ENCODE measurements at regions not wholly inside any gene's neighbourhood (a gene's known extent, or its start where the extent isn't known, plus 50 kb on each side); places are given as distances from the start of the nearest gene placed in this dataset.
A peak's percentile ranks its signal among the peaks of the same experiment; 100 is the strongest.

GRCh38 chr1:212212906-212213305 lies 72.3 kb upstream of the PPP2R5A start:
- Histone ChIP-seq H3K9me3 (ENCODE audit: low read depth, low read length) (no peaks in the 10 kb centered on the region), H3K4me3 (no peak overlapping the region), H3K9ac (ENCODE audit: insufficient read length) (no peak overlapping the region), H3K36me3 (ENCODE audit: insufficient read depth, low read length) (no peaks in the 10 kb centered on the region), H3K27ac (no peak overlapping the region)
- DNase-seq (ENCODE audit: low read depth, low spot score), result no peak
- TF ChIP-seq POLR2AphosphoS5 (IDR thresholded peaks at IDR 0.05; ENCODE audit: borderline replicate concordance, low read depth, low read length) (no peak), EZH2 (IDR thresholded peaks at IDR 0.05) (no peak), FOXP2 (optimal IDR thresholded peaks at IDR 0.05; ENCODE audit: control extremely low read depth, extremely low read length, insufficient read depth) (no peak)

GRCh38 chr1:212213784-212214183 lies 71.4 kb upstream of the PPP2R5A start:
- no peak for TF ChIP-seq EZH2 (IDR thresholded peaks at IDR 0.05)
- TF ChIP-seq FOXP2 (optimal IDR thresholded peaks at IDR 0.05; ENCODE audit: control extremely low read depth, extremely low read length, insufficient read depth), result no peak
- TF ChIP-seq POLR2AphosphoS5 (IDR thresholded peaks at IDR 0.05; ENCODE audit: borderline replicate concordance, low read depth, low read length), result no peak
- H3K9ac ChIP-seq (ENCODE audit: insufficient read length), result no peak overlapping the region
- no peak for DNase-seq (ENCODE audit: low read depth, low spot score)
- no peak overlapping the region for H3K27ac ChIP-seq
- H3K4me3 ChIP-seq, result no peak overlapping the region
- H3K9me3 ChIP-seq (ENCODE audit: low read depth, low read length), result no peaks in the 10 kb centered on the region
- no peaks in the 10 kb centered on the region for H3K36me3 ChIP-seq (ENCODE audit: insufficient read depth, low read length)

- Histone ChIP-seq H3K9me3 (ENCODE audit: low read depth, low read length) (no peaks in the 10 kb centered on the region), H3K27ac (no peak overlapping the region), H3K36me3 (ENCODE audit: insufficient read depth, low read length) (no peaks in the 10 kb centered on the region), H3K4me3 (no peak overlapping the region), H3K9ac (ENCODE audit: insufficient read length) (no peak overlapping the region)
- DNase-seq (ENCODE audit: low read depth, low spot score), result no peak
- TF ChIP-seq EZH2 (IDR thresholded peaks at IDR 0.05), result no peak
Observed at GRCh38 chr1:212214325-212214724, 70.9 kb upstream of the PPP2R5A start.

DNA sequence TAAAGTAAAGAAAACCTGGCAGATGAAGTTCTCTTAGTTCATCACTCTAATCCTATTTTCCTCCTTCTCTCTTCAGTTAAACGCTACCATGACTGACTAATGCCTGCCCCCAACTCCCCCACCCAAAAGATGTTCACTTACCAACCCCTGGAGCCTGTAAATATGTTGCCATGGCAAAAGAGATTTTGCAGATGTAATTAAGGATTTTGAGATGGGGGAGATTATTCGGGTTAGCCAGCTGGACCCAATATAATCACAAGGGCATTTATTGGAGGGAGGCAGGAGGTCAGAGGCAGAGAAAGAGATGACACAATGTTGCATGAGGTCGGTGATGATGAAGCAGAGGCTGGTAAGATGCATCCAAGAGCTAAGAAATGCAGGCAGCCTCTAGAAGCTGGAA lies 69.3 kb upstream of the PPP2R5A start:
- Histone ChIP-seq H3K9ac (ENCODE audit: insufficient read length) (no peak overlapping the region), H3K9me3 (ENCODE audit: low read depth, low read length) (no peaks in the 10 kb centered on the region), H3K36me3 (ENCODE audit: insufficient read depth, low read length) (no peaks in the 10 kb centered on the region), H3K4me3 (no peak overlapping the region), H3K27ac (no peak overlapping the region)
- no peak for DNase-seq (ENCODE audit: low read depth, low spot score)
- TF ChIP-seq EZH2 (IDR thresholded peaks at IDR 0.05), result no peak
- TF ChIP-seq FOXP2 (optimal IDR thresholded peaks at IDR 0.05; ENCODE audit: control extremely low read depth, extremely low read length, insufficient read depth), result no peak
- TF ChIP-seq POLR2AphosphoS5 (IDR thresholded peaks at IDR 0.05; ENCODE audit: borderline replicate concordance, low read depth, low read length), result no peak

DNA sequence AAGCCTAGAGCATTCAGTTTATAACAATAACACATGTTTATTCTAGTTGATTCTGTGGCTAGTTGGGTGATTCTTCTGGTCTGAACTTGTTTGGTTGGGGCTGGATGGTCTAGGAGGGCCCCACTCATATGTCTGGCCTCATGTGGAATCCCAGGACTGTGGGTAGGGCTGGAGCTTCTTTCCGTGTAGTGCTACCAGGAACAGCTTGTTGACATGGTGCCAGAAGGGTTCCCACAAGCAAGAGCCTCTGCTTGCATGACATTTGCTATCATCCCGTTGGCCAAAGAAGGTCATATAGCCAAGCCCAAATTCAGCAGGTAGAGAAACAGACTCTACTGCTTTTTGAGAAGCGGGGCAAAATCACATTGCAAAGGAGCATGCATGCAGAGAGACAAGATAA lies 67.6 kb upstream of the PPP2R5A start:
- no peak for TF ChIP-seq EZH2 (IDR thresholded peaks at IDR 0.05)
- no peak for TF ChIP-seq FOXP2 (optimal IDR thresholded peaks at IDR 0.05; ENCODE audit: control extremely low read depth, extremely low read length, insufficient read depth)
- TF ChIP-seq POLR2AphosphoS5 (IDR thresholded peaks at IDR 0.05; ENCODE audit: borderline replicate concordance, low read depth, low read length), result no peak
- peak overlapping the region; percentile 21; the same call in 1 of the 2 replicates for H3K4me3 ChIP-seq
- peak overlapping the region; percentile 79; the same call in 1 of the 2 replicates for H3K27ac ChIP-seq
- H3K9me3 ChIP-seq (ENCODE audit: low read depth, low read length), result no peaks in the 10 kb centered on the region
- no peaks in the 10 kb centered on the region for H3K36me3 ChIP-seq (ENCODE audit: insufficient read depth, low read length)
- no peak overlapping the region for H3K9ac ChIP-seq (ENCODE audit: insufficient read length)
- no peak for DNase-seq (ENCODE audit: low read depth, low spot score)

DNA sequence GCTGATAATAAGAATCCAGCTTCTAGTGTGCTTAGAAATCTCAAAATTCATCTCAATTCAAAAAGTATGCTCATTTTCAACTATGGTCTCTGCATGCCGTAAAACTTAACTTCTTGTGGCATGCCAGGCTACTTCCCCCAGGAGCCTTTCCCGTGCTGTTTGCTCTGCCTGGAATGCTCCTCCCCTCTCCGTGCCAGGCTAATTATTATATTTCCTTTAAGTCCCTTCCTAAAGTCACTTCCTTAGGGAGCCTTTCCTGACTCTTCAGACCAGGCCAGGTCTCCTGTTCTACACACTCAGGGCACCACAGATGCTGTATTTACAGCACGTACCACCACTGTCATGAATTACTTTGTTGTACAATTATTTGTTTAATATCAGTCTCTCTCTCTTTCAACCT lies 67.1 kb upstream of the PPP2R5A start:
- H3K9ac ChIP-seq (ENCODE audit: insufficient read length), result no peak overlapping the region
- peak overlapping the region; percentile 21 for H3K4me3 ChIP-seq
- TF ChIP-seq POLR2AphosphoS5 (IDR thresholded peaks at IDR 0.05; ENCODE audit: borderline replicate concordance, low read depth, low read length) (no peak), EZH2 (IDR thresholded peaks at IDR 0.05) (no peak), FOXP2 (optimal IDR thresholded peaks at IDR 0.05; ENCODE audit: control extremely low read depth, extremely low read length, insufficient read depth) (no peak)
- H3K27ac ChIP-seq, result peak overlapping the region; percentile 79
- no peak for DNase-seq (ENCODE audit: low read depth, low spot score)
- H3K9me3 ChIP-seq (ENCODE audit: low read depth, low read length), result no peaks in the 10 kb centered on the region
- no peaks in the 10 kb centered on the region for H3K36me3 ChIP-seq (ENCODE audit: insufficient read depth, low read length)

DNA sequence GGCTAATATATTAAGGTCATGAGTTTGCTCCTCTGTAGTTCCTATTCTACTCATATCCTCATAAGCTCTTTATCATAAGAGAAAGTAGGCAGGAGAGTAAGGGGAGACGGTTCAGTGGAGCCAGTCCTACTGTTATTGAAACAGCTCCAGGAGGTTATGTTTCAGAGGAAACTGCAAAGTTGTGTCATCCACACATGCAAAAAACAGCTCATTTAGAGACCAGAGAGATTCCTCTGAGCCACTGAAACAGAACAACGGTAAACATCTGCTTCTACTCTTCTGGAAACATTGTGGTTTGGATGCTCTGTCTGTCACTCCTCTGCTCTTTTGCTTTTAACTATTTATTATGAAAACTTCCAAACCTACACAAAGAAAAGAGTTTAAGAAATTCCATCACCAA lies 66.3 kb upstream of the PPP2R5A start:
- H3K36me3 ChIP-seq (ENCODE audit: insufficient read depth, low read length), result no peaks in the 10 kb centered on the region
- no peak for TF ChIP-seq POLR2AphosphoS5 (IDR thresholded peaks at IDR 0.05; ENCODE audit: borderline replicate concordance, low read depth, low read length)
- TF ChIP-seq FOXP2 (optimal IDR thresholded peaks at IDR 0.05; ENCODE audit: control extremely low read depth, extremely low read length, insufficient read depth), result no peak
- TF ChIP-seq EZH2 (IDR thresholded peaks at IDR 0.05), result no peak
- H3K9ac ChIP-seq (ENCODE audit: insufficient read length), result no peak overlapping the region
- H3K27ac ChIP-seq, result peak overlapping the region; percentile 79
- peak overlapping the region; percentile 21 for H3K4me3 ChIP-seq
- no peaks in the 10 kb centered on the region for H3K9me3 ChIP-seq (ENCODE audit: low read depth, low read length)
- peak; percentile 22 for DNase-seq (ENCODE audit: low read depth, low spot score)

- Histone ChIP-seq H3K4me3 (no peak overlapping the region), H3K27ac (0 out of 2 replicates have a peak overlapping the region, but pooled peaks have one; percentile 79), H3K9ac (ENCODE audit: insufficient read length) (no peak overlapping the region), H3K36me3 (ENCODE audit: insufficient read depth, low read length) (no peaks in the 10 kb centered on the region), H3K9me3 (ENCODE audit: low read depth, low read length) (no peaks in the 10 kb centered on the region)
- DNase-seq (ENCODE audit: low read depth, low spot score), result no peak
- TF ChIP-seq FOXP2 (optimal IDR thresholded peaks at IDR 0.05; ENCODE audit: control extremely low read depth, extremely low read length, insufficient read depth) (no peak), POLR2AphosphoS5 (IDR thresholded peaks at IDR 0.05; ENCODE audit: borderline replicate concordance, low read depth, low read length) (no peak), EZH2 (IDR thresholded peaks at IDR 0.05) (no peak)
Observed at GRCh38 chr1:212219679-212220463, 65.3 kb upstream of the PPP2R5A start.

DNA sequence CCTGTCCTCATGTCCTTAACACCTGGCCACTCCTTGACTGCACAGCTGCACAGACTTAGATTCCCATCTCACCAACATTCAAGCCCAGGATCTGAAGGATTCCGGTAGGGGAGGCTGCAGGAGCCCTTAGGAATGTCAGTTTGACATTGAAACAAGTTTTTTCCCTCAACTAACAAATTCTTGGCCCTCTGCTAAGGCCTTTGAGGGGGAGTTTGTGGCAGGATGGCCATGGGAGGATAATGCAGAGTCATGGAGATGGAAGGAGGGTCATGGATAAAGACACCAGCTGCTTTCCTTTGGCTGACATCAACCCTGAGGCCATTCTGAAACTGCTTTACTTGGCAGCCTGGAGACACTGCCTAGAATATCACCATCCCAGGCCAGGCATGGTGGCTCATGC lies 63.4 kb upstream of the PPP2R5A start:
- TF ChIP-seq EZH2 (IDR thresholded peaks at IDR 0.05) (no peak), POLR2AphosphoS5 (IDR thresholded peaks at IDR 0.05; ENCODE audit: borderline replicate concordance, low read depth, low read length) (no peak), FOXP2 (optimal IDR thresholded peaks at IDR 0.05; ENCODE audit: control extremely low read depth, extremely low read length, insufficient read depth) (no peak)

More for the DNA sequence above, 63.4 kb upstream of the PPP2R5A start:
- no peaks in the 10 kb centered on the region for H3K9me3 ChIP-seq (ENCODE audit: low read depth, low read length)
- DNase-seq (ENCODE audit: low read depth, low spot score), result no peak
- no peak overlapping the region for H3K27ac ChIP-seq
- H3K36me3 ChIP-seq (ENCODE audit: insufficient read depth, low read length), result no peaks in the 10 kb centered on the region
- no peak overlapping the region for H3K9ac ChIP-seq (ENCODE audit: insufficient read length)
- no peak overlapping the region for H3K4me3 ChIP-seq
